ENCODE measurements at regions not wholly inside any gene's neighbourhood (a gene's known extent, or its start where the extent isn't known, plus 50 kb on each side); places are given as distances from the start of the nearest gene placed in this dataset.

DNA sequence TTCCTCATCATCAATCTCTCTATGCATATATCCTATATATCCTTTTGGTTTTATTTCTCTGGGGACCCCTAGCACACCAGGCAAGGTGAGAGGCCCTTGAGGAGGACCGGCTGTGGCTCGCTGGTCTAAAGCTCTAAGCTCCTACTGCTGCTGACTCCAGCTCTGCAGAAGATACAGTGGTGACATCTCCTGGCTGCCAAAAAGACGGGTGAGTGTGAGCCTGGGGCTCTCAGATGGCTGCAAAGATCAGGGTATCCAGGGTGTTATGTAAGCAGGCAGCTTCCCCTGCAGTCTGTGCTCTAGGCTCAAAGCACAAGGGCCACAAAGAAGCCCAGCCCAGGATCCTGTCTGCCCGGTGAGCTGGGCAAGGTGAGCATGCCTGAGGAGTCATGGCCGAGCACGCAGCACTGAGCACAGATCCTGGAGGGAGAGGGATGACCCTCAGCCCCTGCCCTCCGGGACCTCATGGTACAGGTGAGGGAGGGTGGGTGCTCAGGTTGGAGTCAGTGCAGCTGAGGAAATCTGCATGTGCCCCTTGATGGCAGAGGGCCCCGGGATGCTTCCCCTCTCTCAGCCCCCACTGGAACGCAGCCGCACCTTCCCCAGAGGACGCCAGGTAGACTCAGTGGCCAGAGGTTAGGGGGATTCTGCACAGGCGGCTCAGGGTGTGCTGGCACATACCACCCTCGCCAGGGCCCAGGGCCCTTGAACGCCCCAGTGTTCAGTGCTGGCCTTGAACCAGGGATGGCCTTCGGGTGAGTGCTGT lies 95.4 kb upstream of the INSIG1 start:
- peaks cover 14 to 24% (median 18%) of the 10 kb centered on the region in 4 donors for H3K4me1 Mint-ChIP-seq
- no peaks in the 10 kb centered on the region for H3K27me3 Mint-ChIP-seq
- no peak for DNase-seq
- H3K27ac Mint-ChIP-seq = peak overlapping the region in 3 of 7 donors; percentile 38 to 55 (median 52)
- Histone ChIP-seq H3K9me3 (ENCODE audit: control insufficient read depth in 1 of 2, low read length in 2 of 2) (peaks cover 0 to under 1% of the 10 kb centered on the region in 2 donors), H3K27ac (ENCODE audit: low read depth, low read length) (no peak overlapping the region), H3K4me3 (ENCODE audit: low read length in 2 of 2) (no peak overlapping the region), H3K4me1 (ENCODE audit: insufficient read depth, low read length) (peaks cover 15% of the 10 kb centered on the region), H3K27me3 (ENCODE audit: insufficient read depth, low read length) (no peaks in the 10 kb centered on the region), H3K36me3 (ENCODE audit: insufficient read depth, low read length) (no peaks in the 10 kb centered on the region)
- H3K36me3 Mint-ChIP-seq = peaks cover 0 to 2% of the 10 kb centered on the region in 2 donors
- H3K4me3 Mint-ChIP-seq = no peak overlapping the region
- intact Hi-C loops (cut with micrococcal nuclease) = no loop called here
- CTCF ChIA-PET (ENCODE audit: partially characterized antibody) = interaction anchor here (2.4 kb wide), 1 partner anchor 12 kb away, joined by 16 read pairs; no protein-coding TSS in a partner anchor
- POLR2A ChIA-PET (ENCODE audit: partially characterized antibody) = interaction anchor here (5.9 kb wide), 1 partner anchor 95 kb away, joined by 176 read pairs; the partner anchor contains the start of gene INSIG1
- peaks cover 0 to 9% (median 1%) of the 10 kb centered on the region in 8 donors for H3K9me3 Mint-ChIP-seq

- Mint-ChIP-seq H3K27me3 (no peaks in the 10 kb centered on the region), H3K4me1 (peaks cover 15 to 27% (median 22%) of the 10 kb centered on the region in 4 donors), H3K27ac (peak overlapping the region in 1 of 7 donors; percentile 24), H3K36me3 (peaks cover 0 to 2% of the 10 kb centered on the region in 2 donors), H3K9me3 (peaks cover 0 to 5% (median 0%) of the 10 kb centered on the region in 8 donors), H3K4me3 (peak overlapping the region in 2 of 8 donors; percentile 12 to 43)
- no peaks in the 10 kb centered on the region for H3K9me3 ChIP-seq (ENCODE audit: control insufficient read depth in 1 of 2, low read length in 2 of 2)
- intact Hi-C loops (cut with micrococcal nuclease) = no loop called here
- no peak for DNase-seq
- H3K27ac ChIP-seq (ENCODE audit: low read depth, low read length) = no peak overlapping the region
- POLR2A ChIA-PET (ENCODE audit: partially characterized antibody) = interaction anchor here (5.9 kb wide), 1 partner anchor 94 kb away, joined by 176 read pairs; the partner anchor contains the start of gene INSIG1
- H3K4me1 ChIP-seq (ENCODE audit: insufficient read depth, low read length) = peaks cover 15% of the 10 kb centered on the region
- H3K4me3 ChIP-seq (ENCODE audit: low read length in 2 of 2) = no peak overlapping the region
- H3K36me3 ChIP-seq (ENCODE audit: insufficient read depth, low read length) = no peaks in the 10 kb centered on the region
- no peaks in the 10 kb centered on the region for H3K27me3 ChIP-seq (ENCODE audit: insufficient read depth, low read length)
- CTCF ChIA-PET (ENCODE audit: partially characterized antibody) = interaction anchor here (0.9 kb wide), 1 partner anchor 12 kb away, joined by 3 read pairs; no protein-coding TSS in a partner anchor
These were observed 94.4 kb upstream of the INSIG1 start for GRCh38 chr7:155203059-155203881.

DNA sequence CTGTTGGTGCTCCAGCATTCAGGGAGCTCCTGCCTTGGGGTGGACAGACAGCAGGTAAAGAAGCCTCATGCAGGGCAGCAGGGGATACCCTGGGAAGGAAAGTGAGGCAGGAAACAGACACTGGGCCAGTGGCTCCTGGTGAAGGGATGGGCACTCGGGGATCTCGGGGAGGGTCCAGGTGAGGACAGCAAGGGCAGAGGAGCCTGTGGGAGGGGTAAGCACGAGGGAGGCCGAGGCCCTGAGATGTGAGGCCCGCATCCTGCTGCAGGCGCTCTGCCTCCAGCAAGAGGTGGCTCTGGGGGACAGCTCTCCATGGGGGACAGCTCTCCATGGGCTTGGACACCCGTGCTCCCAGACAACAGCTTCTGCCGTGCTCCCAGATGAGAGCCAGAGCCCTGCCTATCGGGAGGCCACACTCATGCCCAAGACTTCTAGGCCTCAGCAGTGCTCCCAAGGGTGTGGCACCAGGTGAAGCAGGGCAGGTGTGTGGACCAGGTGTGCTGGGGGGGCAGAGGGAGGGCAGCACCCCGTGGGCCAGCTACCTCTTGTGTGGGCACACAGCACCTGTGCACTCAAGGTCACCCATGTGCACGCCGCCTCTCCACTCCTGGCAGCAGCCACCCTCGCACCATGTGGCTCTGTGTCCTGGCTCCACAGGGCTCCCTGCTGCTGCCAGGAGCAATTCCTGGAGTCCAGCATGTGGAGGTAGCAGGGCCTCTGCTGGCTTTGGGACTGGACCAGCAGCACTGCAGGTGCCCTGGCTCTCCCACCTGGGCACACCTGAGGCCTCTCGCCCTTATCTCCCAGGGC lies 93.6 kb upstream of the INSIG1 start:
- Histone ChIP-seq H3K9me3 (ENCODE audit: control insufficient read depth in 1 of 2, low read length in 2 of 2) (no peaks in the 10 kb centered on the region), H3K4me3 (ENCODE audit: low read length in 2 of 2) (no peak overlapping the region), H3K4me1 (ENCODE audit: insufficient read depth, low read length) (peaks cover 15% of the 10 kb centered on the region), H3K27ac (ENCODE audit: low read depth, low read length) (peak overlapping the region; percentile 77), H3K36me3 (ENCODE audit: insufficient read depth, low read length) (no peaks in the 10 kb centered on the region), H3K27me3 (ENCODE audit: insufficient read depth, low read length) (no peaks in the 10 kb centered on the region)
- Mint-ChIP-seq H3K36me3 (peaks cover 0 to 2% of the 10 kb centered on the region in 2 donors), H3K9me3 (peaks cover 0 to 3% (median 0%) of the 10 kb centered on the region in 8 donors), H3K4me3 (peak overlapping the region in 3 of 8 donors; percentile 12 to 43 (median 15)), H3K27me3 (no peaks in the 10 kb centered on the region), H3K4me1 (peaks cover 15 to 27% (median 22%) of the 10 kb centered on the region in 4 donors), H3K27ac (peak overlapping the region in 5 of 7 donors; percentile 24 to 96 (median 68))
- ChIA-PET CTCF (ENCODE audit: partially characterized antibody) (interaction anchor here (0.8 to 2.2 kb wide), 6 partner anchors 10 to 141 kb away, joined by 3 to 23 read pairs (median 6); partner anchors contain the start of gene INSIG1), POLR2A (ENCODE audit: partially characterized antibody) (interaction anchor here (1.1 to 5.9 kb wide), 3 partner anchors 93 to 141 kb away, joined by 3 to 176 read pairs (median 9); partner anchors contain the start of gene INSIG1)
- intact Hi-C loops (cut with micrococcal nuclease) = no loop called here
- no peak for DNase-seq

DNA sequence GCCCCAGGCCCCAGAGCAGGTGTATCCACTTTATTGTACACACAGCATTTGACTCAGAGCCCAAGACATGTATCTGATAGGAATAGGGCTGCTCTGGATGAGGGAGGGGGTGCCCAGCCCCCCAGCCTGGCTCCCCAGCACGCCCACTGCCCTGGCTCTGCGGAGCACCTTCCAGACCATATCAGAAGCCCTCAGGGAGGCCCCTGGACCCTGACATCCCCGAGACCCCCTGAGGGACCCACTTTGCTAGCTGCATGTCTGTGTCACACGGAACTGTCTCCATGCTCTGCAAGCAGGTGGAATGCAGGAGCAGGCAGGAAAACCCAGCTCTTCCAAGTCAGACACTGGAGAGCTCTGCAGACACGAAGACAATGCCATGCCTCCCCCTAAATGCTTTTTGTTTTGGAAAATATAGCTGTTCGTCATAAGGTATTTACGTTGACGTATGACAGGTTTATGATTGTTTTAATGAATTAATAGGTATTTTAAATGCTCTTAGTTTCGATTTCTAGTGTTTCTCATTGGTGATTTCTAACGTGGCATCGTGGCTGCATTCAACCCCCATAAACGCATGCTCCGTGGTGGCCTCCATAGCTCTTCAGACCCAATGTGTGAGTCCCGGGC lies 92.8 kb upstream of the INSIG1 start:
- Histone ChIP-seq H3K4me3 (ENCODE audit: low read length in 2 of 2) (peak overlapping the region; percentile 66 to 89), H3K4me1 (ENCODE audit: insufficient read depth, low read length) (peaks cover 15% of the 10 kb centered on the region), H3K9me3 (ENCODE audit: control insufficient read depth in 1 of 2, low read length in 2 of 2) (no peaks in the 10 kb centered on the region), H3K27ac (ENCODE audit: low read depth, low read length) (peak overlapping the region; percentile 77), H3K27me3 (ENCODE audit: insufficient read depth, low read length) (no peaks in the 10 kb centered on the region), H3K36me3 (ENCODE audit: insufficient read depth, low read length) (no peaks in the 10 kb centered on the region)
- POLR2A ChIA-PET (ENCODE audit: partially characterized antibody) = interaction anchor here (0.7 to 5.9 kb wide), 12 partner anchors 8 to 439 kb away, joined by 3 to 176 read pairs (median 4); partner anchors contain the start of genes INSIG1, PAXIP1 and RBM33
- DNase-seq = no peak
- H3K27me3 Mint-ChIP-seq = no peaks in the 10 kb centered on the region
- H3K27ac Mint-ChIP-seq = peak overlapping the region; percentile 92 to 99 (median 96)
- intact Hi-C loops (cut with micrococcal nuclease) = loop anchor here (1.0 to 5.0 kb wide), 5 partner anchors 92 to 439 kb away; partner anchors contain the start of genes INSIG1, PAXIP1 and RBM33
- peaks cover 15 to 27% (median 22%) of the 10 kb centered on the region in 4 donors for H3K4me1 Mint-ChIP-seq
- peaks cover 0 to 2% of the 10 kb centered on the region in 2 donors for H3K36me3 Mint-ChIP-seq
- H3K4me3 Mint-ChIP-seq = peak overlapping the region; percentile 83 to 93 (median 88)
- CTCF ChIA-PET (ENCODE audit: partially characterized antibody) = interaction anchor here (0.8 to 2.2 kb wide), 8 partner anchors 11 to 291 kb away, joined by 3 to 23 read pairs (median 6); partner anchors contain the start of gene INSIG1
- peaks cover 0 to 3% (median 0%) of the 10 kb centered on the region in 8 donors for H3K9me3 Mint-ChIP-seq

GRCh38 chr7:155205368-155206317 lies 92.0 kb upstream of the INSIG1 start:
- no peaks in the 10 kb centered on the region for H3K27me3 Mint-ChIP-seq
- CTCF ChIA-PET (ENCODE audit: partially characterized antibody) = interaction anchor here (0.8 to 2.2 kb wide), 8 partner anchors 12 to 291 kb away, joined by 3 to 23 read pairs (median 6); partner anchors contain the start of gene INSIG1
- Histone ChIP-seq H3K36me3 (ENCODE audit: insufficient read depth, low read length) (no peaks in the 10 kb centered on the region), H3K4me1 (ENCODE audit: insufficient read depth, low read length) (peaks cover 15% of the 10 kb centered on the region), H3K4me3 (ENCODE audit: low read length in 2 of 2) (peak overlapping the region; percentile 66 to 89), H3K27me3 (ENCODE audit: insufficient read depth, low read length) (no peaks in the 10 kb centered on the region), H3K9me3 (ENCODE audit: control insufficient read depth in 1 of 2, low read length in 2 of 2) (no peaks in the 10 kb centered on the region), H3K27ac (ENCODE audit: low read depth, low read length) (peak overlapping the region; percentile 77)
- peaks cover 0 to 3% (median 0%) of the 10 kb centered on the region in 8 donors for H3K9me3 Mint-ChIP-seq
- H3K4me3 Mint-ChIP-seq = peak overlapping the region; percentile 83 to 93 (median 88)
- H3K27ac Mint-ChIP-seq = peak overlapping the region; percentile 92 to 99 (median 96)
- H3K36me3 Mint-ChIP-seq = peaks cover 0 to 2% of the 10 kb centered on the region in 2 donors
- intact Hi-C loops (cut with micrococcal nuclease) = loop anchor here (1.0 to 5.0 kb wide), 5 partner anchors 92 to 439 kb away; partner anchors contain the start of genes INSIG1, PAXIP1 and RBM33
- peaks cover 15 to 27% (median 22%) of the 10 kb centered on the region in 4 donors for H3K4me1 Mint-ChIP-seq
- POLR2A ChIA-PET (ENCODE audit: partially characterized antibody) = interaction anchor here (0.7 to 5.9 kb wide), 12 partner anchors 9 to 438 kb away, joined by 3 to 176 read pairs (median 4); partner anchors contain the start of genes INSIG1, PAXIP1 and RBM33
- DNase-seq = peak; percentile 88 to 97 (median 90)

All from CD4-positive, alpha-beta memory T cell (primary cell).